Activated CD4-positive, alpha-beta T cell treated with anti-CD3 and anti-CD28 coated beads, Interleukin-2, amount 10 ng/mL, durations not matched to agents 7 days and 5 days (primary cell): ENCODE measurements at regions not wholly inside any gene's neighbourhood (a gene's known extent, or its start where the extent isn't known, plus 50 kb on each side); places are given as distances from the start of the nearest gene placed in this dataset.

Experiments
- CTCF ChIA-PET: fragments of 350-600 bp; sonication (Branson Sonifier 250); formaldehyde crosslinking; loops from one replicate; lab custom pipeline; 2021; ENCODE audit warnings: antibody characterized with exemption; lab: Charles Lee
- POLR2A ChIA-PET: fragments of 350-600 bp; sonication (Branson Sonifier 250); formaldehyde crosslinking; loops from one replicate; lab custom pipeline; 2021; ENCODE audit warnings: antibody characterized with exemption; lab: Charles Lee
- DNase-seq: peaks from one replicate; pipeline ENCODE4 v3.0.0-alpha.2; 2020
- H3K27ac Mint-ChIP-seq: one replicate; pipeline ENCODE4 v1.8.0; 2021; ENCODE audit warnings: mild to moderate bottlenecking, moderate library complexity, mixed read lengths
- H3K27me3 Mint-ChIP-seq: one replicate; pipeline ENCODE4 v1.8.0; 2021; ENCODE audit warnings: mixed read lengths
- H3K36me3 Mint-ChIP-seq: one replicate; pipeline ENCODE4 v1.8.0; 2021; ENCODE audit warnings: low read depth, mixed read lengths
- H3K4me1 Mint-ChIP-seq: one replicate; pipeline ENCODE4 v1.8.0; 2021; ENCODE audit warnings: mixed read lengths
- H3K4me3 Mint-ChIP-seq: one replicate; pipeline ENCODE4 v1.8.0; 2021; ENCODE audit warnings: mild to moderate bottlenecking, moderate library complexity, mixed read lengths
- H3K9me3 Mint-ChIP-seq: one replicate; pipeline ENCODE4 v1.8.0; 2021; ENCODE audit warnings: mixed read lengths

DNA sequence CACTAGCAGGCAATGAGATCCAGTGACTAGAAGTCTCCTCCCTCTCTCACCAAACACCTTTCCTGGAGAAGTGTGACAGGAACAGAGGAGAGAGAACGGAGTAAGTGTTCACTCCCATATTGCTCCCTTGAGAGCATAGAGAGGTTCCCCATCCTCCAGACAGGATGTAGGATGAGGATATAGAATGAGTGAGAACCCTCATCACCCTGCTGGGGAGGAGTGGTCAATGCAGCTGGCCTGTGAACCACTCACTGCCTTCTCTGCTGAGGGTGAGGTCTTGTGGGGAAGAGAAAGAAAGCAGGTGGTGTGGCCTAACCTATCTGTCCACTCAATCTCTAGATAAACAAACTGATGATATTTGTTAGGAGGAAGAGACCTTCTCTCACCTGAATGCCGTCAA, 386.6 kb downstream of the PCDH20 start:
- ChIA-PET POLR2A (no interaction called here), CTCF (no interaction called here)
- H3K9me3 Mint-ChIP-seq: peaks cover 4% of the 10 kb centered on the region
- no peak overlapping the region for H3K4me3 Mint-ChIP-seq
- no peak for DNase-seq
- H3K27me3 Mint-ChIP-seq: no peaks in the 10 kb centered on the region
- H3K27ac Mint-ChIP-seq: no peak overlapping the region
- H3K36me3 Mint-ChIP-seq: no peaks in the 10 kb centered on the region
- no peaks in the 10 kb centered on the region for H3K4me1 Mint-ChIP-seq

DNA sequence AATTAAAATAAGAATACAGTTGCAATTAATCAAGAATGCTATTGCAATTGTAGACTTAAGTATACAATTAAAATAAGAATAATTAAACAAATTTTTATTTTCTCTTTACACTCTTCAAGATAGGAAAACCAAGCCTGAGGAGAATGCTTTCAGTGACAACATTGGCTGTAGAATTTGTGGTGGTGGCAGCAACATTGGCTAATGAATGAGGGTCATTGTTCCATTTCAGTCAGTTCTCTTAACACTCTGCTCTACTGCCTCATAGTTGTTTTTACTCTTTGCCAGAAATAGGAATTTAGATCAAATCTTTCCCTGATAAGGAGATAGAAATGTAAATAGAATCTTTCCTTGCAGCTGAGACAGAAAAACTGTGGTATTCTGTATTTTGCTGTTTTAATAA, 391.6 kb downstream of the PCDH20 start:
- CTCF ChIA-PET: no interaction called here
- no peak overlapping the region for H3K4me3 Mint-ChIP-seq
- H3K27me3 Mint-ChIP-seq: no peaks in the 10 kb centered on the region
- H3K27ac Mint-ChIP-seq: no peak overlapping the region
- H3K9me3 Mint-ChIP-seq: peaks cover 4% of the 10 kb centered on the region
- no peak for DNase-seq
- H3K36me3 Mint-ChIP-seq: no peaks in the 10 kb centered on the region
- H3K4me1 Mint-ChIP-seq: no peaks in the 10 kb centered on the region
- POLR2A ChIA-PET: no interaction called here

DNA sequence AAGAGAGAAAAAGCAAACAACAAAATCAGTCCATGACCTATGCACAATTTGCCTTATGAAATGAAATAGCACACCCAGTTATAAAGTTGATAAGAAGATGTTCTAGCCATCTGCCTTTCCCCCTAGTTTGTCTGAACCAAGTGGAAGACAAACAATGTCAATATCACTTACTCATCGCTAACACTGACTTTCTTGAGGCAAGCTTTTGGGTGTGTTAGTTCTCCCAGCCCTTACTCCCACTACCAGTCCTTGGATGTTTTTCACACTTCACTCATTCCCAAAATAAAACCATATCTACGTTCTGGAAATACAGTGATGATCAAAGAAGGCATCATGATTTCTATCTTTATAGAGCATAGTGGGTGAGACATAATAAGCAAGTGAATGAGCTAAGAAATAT, 393.8 kb downstream of the PCDH20 start:
- no peaks in the 10 kb centered on the region for H3K36me3 Mint-ChIP-seq
- no peak overlapping the region for H3K27ac Mint-ChIP-seq
- DNase-seq: no peak
- CTCF ChIA-PET: no interaction called here
- POLR2A ChIA-PET: no interaction called here
- H3K4me1 Mint-ChIP-seq: no peaks in the 10 kb centered on the region
- no peaks in the 10 kb centered on the region for H3K27me3 Mint-ChIP-seq
- no peak overlapping the region for H3K4me3 Mint-ChIP-seq
- peaks cover 4% of the 10 kb centered on the region for H3K9me3 Mint-ChIP-seq

DNA sequence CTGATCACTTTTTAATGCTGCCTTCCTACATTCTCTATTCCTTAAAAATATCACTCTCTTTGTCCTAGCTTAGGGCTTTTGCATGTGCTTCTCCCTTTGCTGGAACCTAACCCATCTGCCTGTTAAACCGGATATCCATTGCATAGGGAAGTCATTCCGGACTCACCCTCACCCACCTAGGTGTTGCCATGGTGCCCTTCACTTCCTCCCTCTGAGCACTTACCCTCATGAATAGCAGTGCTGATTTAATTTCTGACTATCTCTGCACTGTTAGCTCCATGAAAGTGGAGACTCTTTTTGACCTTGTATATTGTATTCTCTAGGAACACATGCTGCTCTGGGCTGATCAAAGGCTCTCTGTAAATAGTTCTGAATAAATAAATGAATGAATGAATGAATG, 401.9 kb downstream of the PCDH20 start:
- Mint-ChIP-seq H3K27me3 (no peaks in the 10 kb centered on the region), H3K36me3 (no peaks in the 10 kb centered on the region), H3K4me1 (no peaks in the 10 kb centered on the region), H3K27ac (no peak overlapping the region), H3K4me3 (no peak overlapping the region), H3K9me3 (peaks cover 3% of the 10 kb centered on the region)
- DNase-seq: no peak
- ChIA-PET CTCF (no interaction called here), POLR2A (no interaction called here)

DNA sequence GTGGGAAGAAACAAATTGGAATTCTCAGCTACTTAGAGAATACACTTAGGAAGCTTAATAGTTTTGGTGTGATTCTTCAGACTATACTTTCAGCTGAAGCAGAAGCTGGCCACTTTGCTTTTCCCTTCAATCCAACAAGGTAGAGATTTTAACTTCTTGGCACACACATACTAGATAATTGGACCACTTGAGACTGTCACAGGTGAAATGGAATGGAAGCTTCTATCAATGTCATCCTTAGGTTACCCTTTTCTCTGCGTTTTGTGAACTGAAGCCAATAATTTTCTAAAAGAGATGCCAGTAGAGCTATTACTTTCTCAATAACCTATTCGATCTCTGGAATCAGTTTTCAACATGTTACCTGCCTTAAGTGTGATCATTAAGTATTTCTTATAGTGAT, 405.3 kb downstream of the PCDH20 start:
- Mint-ChIP-seq H3K36me3 (no peaks in the 10 kb centered on the region), H3K4me3 (no peak overlapping the region), H3K27ac (no peak overlapping the region), H3K9me3 (peaks cover 17% of the 10 kb centered on the region), H3K4me1 (no peaks in the 10 kb centered on the region), H3K27me3 (no peaks in the 10 kb centered on the region)
- DNase-seq: no peak
- CTCF ChIA-PET: no interaction called here
- POLR2A ChIA-PET: no interaction called here

DNA sequence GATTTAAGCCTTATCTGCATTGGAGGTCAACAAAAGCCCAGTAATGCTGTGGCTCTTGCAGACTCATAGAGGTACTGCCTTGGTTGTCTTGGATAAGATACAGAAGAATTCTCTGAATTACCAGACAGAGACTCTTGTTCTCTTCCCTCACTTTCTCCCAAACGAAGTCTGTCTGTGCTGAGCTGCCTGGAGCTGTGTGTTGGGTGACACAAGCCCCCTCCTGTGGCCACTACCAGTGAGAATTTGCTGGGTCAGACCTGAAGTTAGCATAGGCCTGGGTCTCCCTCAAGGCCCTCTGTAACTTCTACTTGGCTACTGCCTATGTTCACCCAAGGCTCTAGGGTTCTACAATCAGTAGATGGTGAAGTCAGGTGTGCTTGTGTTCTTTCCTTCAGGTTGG, 413.0 kb downstream of the PCDH20 start:
- no peaks in the 10 kb centered on the region for H3K27me3 Mint-ChIP-seq
- ChIA-PET CTCF (no interaction called here), POLR2A (no interaction called here)
- no peak overlapping the region for H3K27ac Mint-ChIP-seq
- H3K4me1 Mint-ChIP-seq: no peaks in the 10 kb centered on the region
- H3K36me3 Mint-ChIP-seq: no peaks in the 10 kb centered on the region
- no peak for DNase-seq
- no peak overlapping the region for H3K4me3 Mint-ChIP-seq
- H3K9me3 Mint-ChIP-seq: peaks cover 16% of the 10 kb centered on the region

DNA sequence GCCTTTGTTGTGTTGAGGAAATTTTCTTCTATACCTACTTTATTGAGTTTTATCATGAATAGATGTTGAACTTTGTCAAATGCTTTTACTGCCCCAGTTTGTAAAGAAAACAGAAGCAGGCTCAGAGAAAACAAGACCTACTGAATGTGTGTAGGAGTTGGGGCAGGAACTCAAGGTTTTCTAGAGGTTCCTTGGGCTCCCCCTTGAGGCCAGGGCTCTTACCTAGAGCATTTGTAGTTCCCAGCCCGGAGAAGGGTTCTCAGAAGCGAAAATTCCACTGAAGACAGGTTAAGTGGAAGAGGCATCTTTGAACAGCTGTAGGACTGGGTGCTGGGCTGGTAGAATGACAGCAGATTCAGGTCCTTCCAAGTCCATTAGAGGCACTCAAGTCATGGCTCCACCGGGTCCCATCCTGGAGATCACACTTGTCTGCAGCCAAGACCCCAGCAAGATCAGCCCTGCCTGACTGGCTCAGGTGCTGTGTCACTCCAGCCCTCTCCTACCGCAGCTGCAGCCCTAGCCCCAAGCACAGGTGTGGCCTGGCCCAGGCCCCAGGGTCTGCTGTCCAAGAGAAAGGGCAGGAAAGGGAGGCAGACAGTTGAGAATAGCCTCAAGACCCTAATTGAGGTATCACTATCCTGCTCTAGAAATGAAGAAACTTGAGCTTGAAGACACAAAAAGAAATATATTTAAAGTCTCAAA, 425.5 kb downstream of the PCDH20 start:
- CTCF ChIA-PET: no interaction called here
- Mint-ChIP-seq H3K36me3 (no peaks in the 10 kb centered on the region), H3K9me3 (no peaks in the 10 kb centered on the region), H3K4me1 (no peaks in the 10 kb centered on the region), H3K27ac (no peak overlapping the region), H3K4me3 (no peak overlapping the region), H3K27me3 (no peaks in the 10 kb centered on the region)
- DNase-seq: no peak
- POLR2A ChIA-PET: no interaction called here

DNA sequence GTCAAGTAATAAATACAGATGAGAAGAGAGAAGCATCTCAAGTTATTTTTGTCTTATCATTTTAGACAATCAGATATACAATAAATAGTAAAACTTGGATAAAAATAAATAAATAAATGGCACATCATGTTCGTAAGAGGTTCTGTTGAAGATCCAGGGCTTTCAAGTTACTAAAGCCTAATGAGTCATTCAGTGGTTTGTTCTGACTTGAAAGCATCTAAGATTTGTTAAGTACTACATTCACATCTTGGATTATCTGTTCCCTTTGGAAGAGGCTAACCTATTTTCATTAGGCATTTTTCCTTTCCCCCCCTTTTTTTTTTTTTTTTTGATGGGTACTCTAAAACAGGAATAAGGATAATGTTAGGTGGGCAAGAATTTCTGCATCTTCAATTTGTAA, 429.3 kb downstream of the PCDH20 start:
- H3K27me3 Mint-ChIP-seq: no peaks in the 10 kb centered on the region
- no peaks in the 10 kb centered on the region for H3K36me3 Mint-ChIP-seq
- ChIA-PET CTCF (no interaction called here), POLR2A (no interaction called here)
- no peak overlapping the region for H3K27ac Mint-ChIP-seq
- no peak for DNase-seq
- H3K4me1 Mint-ChIP-seq: no peaks in the 10 kb centered on the region
- peaks cover 3% of the 10 kb centered on the region for H3K9me3 Mint-ChIP-seq
- no peak overlapping the region for H3K4me3 Mint-ChIP-seq

DNA sequence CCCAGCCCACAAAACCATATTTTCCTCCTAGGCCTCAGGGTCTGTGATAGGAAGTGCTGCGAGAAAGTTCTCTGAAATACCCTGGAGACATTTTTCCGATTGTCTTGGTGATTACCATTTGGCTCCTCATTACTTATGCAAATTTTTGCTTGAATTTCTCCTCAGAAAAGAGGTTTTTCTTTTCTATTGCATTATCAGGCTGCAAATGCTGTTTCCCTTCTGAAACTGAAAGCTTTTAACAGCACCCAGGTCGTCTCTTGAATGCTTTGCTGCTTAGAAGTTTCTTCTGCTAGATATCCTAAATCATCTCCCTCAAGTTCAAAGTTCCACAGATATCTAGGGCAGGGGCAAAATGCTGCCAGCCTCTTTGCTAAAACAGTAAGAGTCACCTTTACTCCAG, 434.2 kb downstream of the PCDH20 start:
- CTCF ChIA-PET: no interaction called here
- POLR2A ChIA-PET: no interaction called here
- Mint-ChIP-seq H3K27ac (no peak overlapping the region), H3K36me3 (no peaks in the 10 kb centered on the region), H3K4me1 (no peaks in the 10 kb centered on the region), H3K27me3 (no peaks in the 10 kb centered on the region), H3K4me3 (no peak overlapping the region), H3K9me3 (peaks cover 8% of the 10 kb centered on the region)
- DNase-seq: no peak

DNA sequence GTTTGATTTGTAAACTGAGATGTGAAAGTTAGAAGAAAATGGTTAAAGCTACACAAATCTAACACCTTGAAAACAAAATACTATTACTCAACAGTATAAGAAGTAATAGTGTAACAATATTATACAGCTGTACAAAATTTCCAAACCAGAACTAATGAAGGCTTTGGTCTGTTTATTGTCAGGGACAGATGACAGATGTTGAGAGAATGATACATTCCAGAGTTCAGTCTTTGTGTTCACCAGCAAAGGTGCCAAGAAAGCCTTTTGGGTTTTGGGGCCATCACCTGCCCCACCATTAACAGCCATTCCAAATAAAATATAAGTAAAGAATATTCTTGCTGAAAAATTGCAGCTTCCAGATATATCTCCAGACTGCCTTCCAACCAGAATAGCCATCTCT, 439.3 kb downstream of the PCDH20 start:
- CTCF ChIA-PET: no interaction called here
- no peaks in the 10 kb centered on the region for H3K27me3 Mint-ChIP-seq
- no peak overlapping the region for H3K27ac Mint-ChIP-seq
- no peak overlapping the region for H3K4me3 Mint-ChIP-seq
- no peak for DNase-seq
- no peaks in the 10 kb centered on the region for H3K36me3 Mint-ChIP-seq
- no peaks in the 10 kb centered on the region for H3K4me1 Mint-ChIP-seq
- POLR2A ChIA-PET: no interaction called here
- H3K9me3 Mint-ChIP-seq: peaks cover 7% of the 10 kb centered on the region

DNA sequence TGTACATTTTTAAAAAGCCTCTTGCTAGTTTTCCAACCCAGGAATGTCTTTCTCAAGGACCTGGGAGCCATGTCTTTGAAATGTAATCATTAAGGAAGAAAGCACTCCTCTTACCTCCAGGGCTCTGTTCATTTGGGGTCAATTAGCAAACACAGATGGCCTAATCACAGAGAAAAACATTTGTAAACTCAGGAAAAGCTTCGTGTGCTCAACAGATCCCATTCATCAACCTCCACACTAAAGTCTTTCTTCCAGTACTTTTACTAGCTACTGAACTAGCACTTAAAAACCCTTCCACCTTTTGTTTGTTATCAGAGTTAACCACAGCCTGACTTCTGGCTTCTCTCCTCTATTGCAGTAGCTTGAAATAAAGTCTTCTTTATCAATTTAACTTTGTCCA, 441.4 kb downstream of the PCDH20 start:
- H3K4me3 Mint-ChIP-seq: no peak overlapping the region
- ChIA-PET CTCF (no interaction called here), POLR2A (no interaction called here)
- H3K27me3 Mint-ChIP-seq: no peaks in the 10 kb centered on the region
- no peaks in the 10 kb centered on the region for H3K36me3 Mint-ChIP-seq
- peaks cover 7% of the 10 kb centered on the region for H3K9me3 Mint-ChIP-seq
- no peaks in the 10 kb centered on the region for H3K4me1 Mint-ChIP-seq
- H3K27ac Mint-ChIP-seq: no peak overlapping the region
- no peak for DNase-seq

DNA sequence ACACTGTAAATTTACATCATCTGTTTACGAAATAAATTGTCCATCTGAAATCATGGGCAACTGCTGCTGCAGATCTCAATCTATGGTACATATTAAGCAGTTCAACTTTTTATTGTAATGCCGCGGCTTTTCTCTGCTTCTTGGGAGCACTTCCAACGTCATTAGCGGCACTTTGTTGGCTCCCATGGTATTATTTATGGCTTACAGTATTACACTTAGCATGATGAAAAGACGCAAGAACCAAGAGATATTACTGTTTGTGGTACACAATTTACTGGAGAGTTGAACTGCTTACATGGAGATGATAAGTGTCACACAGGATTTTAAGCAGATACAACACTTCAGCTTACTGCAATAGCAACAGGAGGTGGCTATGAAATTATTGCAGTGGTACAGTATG, 442.1 kb downstream of the PCDH20 start:
- H3K27ac Mint-ChIP-seq: no peak overlapping the region
- no peak for DNase-seq
- H3K4me3 Mint-ChIP-seq: no peak overlapping the region
- peaks cover 5% of the 10 kb centered on the region for H3K9me3 Mint-ChIP-seq
- H3K4me1 Mint-ChIP-seq: no peaks in the 10 kb centered on the region
- POLR2A ChIA-PET: no interaction called here
- CTCF ChIA-PET: interaction anchor here (0.6 kb wide), 1 partner anchor 496 kb away, joined by 3 read pairs; no protein-coding TSS in a partner anchor
- H3K27me3 Mint-ChIP-seq: no peaks in the 10 kb centered on the region
- no peaks in the 10 kb centered on the region for H3K36me3 Mint-ChIP-seq

DNA sequence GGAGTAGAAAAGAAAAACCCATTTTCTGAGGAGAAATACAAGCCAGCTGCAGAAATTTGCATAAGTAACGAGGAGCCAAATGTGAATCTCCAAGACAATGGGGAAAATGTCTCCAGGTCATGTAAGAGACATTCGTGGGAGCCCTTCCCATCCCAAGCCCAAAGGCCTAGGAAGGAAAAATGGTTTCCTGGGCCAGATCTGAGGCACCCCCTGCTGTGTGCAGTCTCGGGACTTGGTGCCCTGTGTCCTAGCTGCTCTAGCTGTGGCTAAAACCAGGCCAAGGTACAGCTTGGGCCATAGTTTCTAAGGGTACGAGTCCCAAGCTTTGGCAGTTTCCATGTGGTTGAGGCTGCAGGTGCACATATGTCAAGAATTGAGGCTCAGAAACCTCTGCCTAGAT, 444.9 kb downstream of the PCDH20 start:
- no peaks in the 10 kb centered on the region for H3K36me3 Mint-ChIP-seq
- peaks cover 2% of the 10 kb centered on the region for H3K9me3 Mint-ChIP-seq
- H3K27ac Mint-ChIP-seq: no peak overlapping the region
- no peak for DNase-seq
- no peaks in the 10 kb centered on the region for H3K27me3 Mint-ChIP-seq
- CTCF ChIA-PET: no interaction called here
- H3K4me1 Mint-ChIP-seq: no peaks in the 10 kb centered on the region
- no peak overlapping the region for H3K4me3 Mint-ChIP-seq
- POLR2A ChIA-PET: no interaction called here

DNA sequence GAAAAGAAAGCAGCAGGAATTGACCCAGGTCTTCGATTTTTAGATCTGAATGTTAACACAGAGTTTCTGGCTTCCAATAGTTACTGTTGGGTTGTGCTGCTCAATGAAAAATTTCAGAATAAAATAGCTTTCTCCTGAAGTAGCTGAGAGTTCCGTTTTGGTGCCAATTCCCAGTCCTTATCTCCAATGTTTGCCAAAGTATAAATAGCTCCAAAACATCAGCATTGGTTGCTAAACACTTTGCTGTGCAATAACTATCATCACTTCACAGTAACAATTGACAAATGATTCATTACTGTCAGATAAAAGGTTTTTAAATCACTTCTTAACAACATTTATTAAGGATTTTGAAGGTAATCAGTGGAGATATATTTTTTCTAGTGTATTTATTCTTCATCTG, 446.0 kb downstream of the PCDH20 start:
- Mint-ChIP-seq H3K4me1 (no peaks in the 10 kb centered on the region), H3K9me3 (no peaks in the 10 kb centered on the region), H3K36me3 (no peaks in the 10 kb centered on the region), H3K27ac (no peak overlapping the region), H3K27me3 (no peaks in the 10 kb centered on the region), H3K4me3 (no peak overlapping the region)
- DNase-seq: no peak
- ChIA-PET CTCF (no interaction called here), POLR2A (no interaction called here)
